B cell (primary cell): ENCODE measurements at regions not wholly inside any gene's neighbourhood (a gene's known extent, or its start where the extent isn't known, plus 50 kb on each side); places are given as distances from the start of the nearest gene placed in this dataset.

Experiments used
- CTCF ChIP-seq: fragments of 200-600 bp; IDR thresholded peaks from one replicate; pipeline ENCODE4 v1.8.0; 2022; ENCODE audit warnings: antibody characterized with exemption, mild to moderate bottlenecking
- EZH2 ChIP-seq: IDR thresholded peaks from 2 replicates; pipeline ENCODE4 v1.6.1; 2012; ENCODE audit warnings: borderline replicate concordance, low read depth, mild to moderate bottlenecking, moderate library complexity, low read length; ENCODE audit not compliant: insufficient read depth, poor library complexity, severe bottlenecking

GRCh38 chr18:60943297-60943696 lies 389.9 kb upstream of the CDH20 start:
- TF ChIP-seq CTCF (no peak), EZH2 (no peak)
